K562 (cell line): ENCODE measurements at regions not wholly inside any gene's neighbourhood (a gene's known extent, or its start where the extent isn't known, plus 50 kb on each side); places are given as distances from the start of the nearest gene placed in this dataset.
"Not testable (repeated sequence)": the region's sequence is repeated elsewhere in the genome, so short reads cannot be mapped to it uniquely, and the experiment has no call there.

Source experiments
- ETV1 ChIP-seq: fragments of 450-650 bp; conservative IDR thresholded peaks from 2 replicates; pipeline ENCODE4 v1.6.1; 2016; ENCODE audit warnings: missing genetic modification characterization, control low read depth, low read depth, missing compliant biosample characterization
- TRIM25 ChIP-seq: fragments of 450-650 bp; IDR thresholded peaks from 2 replicates; pipeline ENCODE4 v1.7.0; 2016; ENCODE audit warnings: borderline replicate concordance

GRCh38 chr5:88615767-88616166 is 267.2 kb downstream of the MEF2C start:
- TF ChIP-seq TRIM25; ETV1 (tag): not testable (repeated sequence)
